GM12892 (cell line): ENCODE measurements at regions not wholly inside any gene's neighbourhood (a gene's known extent, or its start where the extent isn't known, plus 50 kb on each side); places are given as distances from the start of the nearest gene placed in this dataset.

Source experiments
- POLR2A ChIP-seq: IDR thresholded peaks from 2 replicates; pipeline ENCODE4 v1.6.1; 2011; ENCODE audit warnings: low read depth, low read length, control low read depth
- POLR2AphosphoS5 ChIP-seq: IDR thresholded peaks from 2 replicates; pipeline ENCODE4 v1.6.1; 2011; ENCODE audit warnings: low read depth, low read length, control low read depth
- TAF1 ChIP-seq: IDR thresholded peaks from 2 replicates; pipeline ENCODE4 v1.6.1; 2011; ENCODE audit warnings: low read depth, mild to moderate bottlenecking, control low read depth, low read length, borderline replicate concordance

- TF ChIP-seq POLR2AphosphoS5 (no peak), POLR2A (no peak), TAF1 (no peak)
These were observed 76.5 kb upstream of the DTNBP1 start for GRCh38 chr6:15739353-15739752.
